Activated B cell treated with CpG ODN at 0.5 μM for 24 hours (primary cell): ENCODE measurements at regions not wholly inside any gene's neighbourhood (a gene's known extent, or its start where the extent isn't known, plus 50 kb on each side); places are given as distances from the start of the nearest gene placed in this dataset.

Source experiments
- ATAC-seq: fragments of 200-7000 bp; cut with Tn5 transposase; one replicate; pipeline ENCODE4 v1.10.0; 2021; ENCODE audit warnings: low read depth, mild to moderate bottlenecking, moderate library complexity
- CTCF ChIA-PET: fragments of 350-600 bp; sonication (Branson Sonifier 250); formaldehyde crosslinking; loops from one replicate; lab custom pipeline; 2021; ENCODE audit warnings: antibody characterized with exemption; lab: Charles Lee
- POLR2A ChIA-PET: fragments of 350-600 bp; sonication (Branson Sonifier 250); formaldehyde crosslinking; loops from one replicate; lab custom pipeline; 2021; ENCODE audit warnings: antibody characterized with exemption; lab: Charles Lee
- DNase-seq: peaks from one replicate; pipeline ENCODE4 v3.0.0; 2022
- H3K27ac Mint-ChIP-seq: one replicate; pipeline ENCODE4 v1.8.0; 2020; ENCODE audit warnings: mixed read lengths
- H3K27me3 Mint-ChIP-seq: one replicate; pipeline ENCODE4 v1.8.0; 2021; ENCODE audit warnings: mixed read lengths
- H3K36me3 Mint-ChIP-seq: one replicate; pipeline ENCODE4 v1.8.0; 2021; ENCODE audit warnings: low read depth, mixed read lengths
- H3K4me1 Mint-ChIP-seq: one replicate; pipeline ENCODE4 v1.8.0; 2021; ENCODE audit warnings: mixed read lengths
- H3K4me3 Mint-ChIP-seq: one replicate; pipeline ENCODE4 v1.8.0; 2020; ENCODE audit warnings: mild to moderate bottlenecking, mixed read lengths
- H3K9me3 Mint-ChIP-seq: one replicate; pipeline ENCODE4 v1.8.0; 2020; ENCODE audit warnings: mixed read lengths
- CTCF ChIP-seq: fragments of 200-600 bp; IDR thresholded peaks from one replicate; pipeline ENCODE4 v1.8.0; 2022; ENCODE audit warnings: antibody characterized with exemption, mild to moderate bottlenecking
- intact Hi-C: fragments of 100-400 bp; cut with micrococcal nuclease; formaldehyde crosslinking; loops from one replicate; pipeline ENCODE4 v1.15.1; 2024

- ATAC-seq (no peak), DNase-seq (no peak)
- Mint-ChIP-seq H3K27me3 (no peaks in the 10 kb centered on the region), H3K4me1 (no peaks in the 10 kb centered on the region), H3K36me3 (no peaks in the 10 kb centered on the region), H3K4me3 (no peak overlapping the region), H3K27ac (no peak overlapping the region), H3K9me3 (peaks cover 3% of the 10 kb centered on the region)
- no peak for TF ChIP-seq CTCF
- ChIA-PET POLR2A (no interaction called here), CTCF (no interaction called here)
- intact Hi-C loops: no loop called here
Observed at GRCh38 chr14:28321475-28322244, 444.9 kb upstream of the FOXG1 start.

GRCh38 chr14:28323366-28323765 is 443.2 kb upstream of the FOXG1 start:
- H3K9me3 Mint-ChIP-seq: peaks cover 3% of the 10 kb centered on the region
- H3K27me3 Mint-ChIP-seq: no peaks in the 10 kb centered on the region
- no peak overlapping the region for H3K27ac Mint-ChIP-seq
- CTCF ChIA-PET: no interaction called here
- H3K4me3 Mint-ChIP-seq: no peak overlapping the region
- H3K4me1 Mint-ChIP-seq: no peaks in the 10 kb centered on the region
- ATAC-seq (no peak), DNase-seq (no peak)
- TF ChIP-seq CTCF: no peak
- POLR2A ChIA-PET: no interaction called here
- intact Hi-C loops: no loop called here
- H3K36me3 Mint-ChIP-seq: no peaks in the 10 kb centered on the region

- no peak overlapping the region for H3K27ac Mint-ChIP-seq
- intact Hi-C loops: no loop called here
- no peak for TF ChIP-seq CTCF
- no peak for ATAC-seq
- H3K36me3 Mint-ChIP-seq: no peaks in the 10 kb centered on the region
- H3K4me1 Mint-ChIP-seq: no peaks in the 10 kb centered on the region
- H3K4me3 Mint-ChIP-seq: no peak overlapping the region
- H3K27me3 Mint-ChIP-seq: no peaks in the 10 kb centered on the region
- DNase-seq: no peak
- peaks cover 3% of the 10 kb centered on the region for H3K9me3 Mint-ChIP-seq
- CTCF ChIA-PET: no interaction called here
- POLR2A ChIA-PET: no interaction called here
Observed at GRCh38 chr14:28323951-28324741, 442.4 kb upstream of the FOXG1 start.

GRCh38 chr14:28340816-28341215 is 425.8 kb upstream of the FOXG1 start:
- no peaks in the 10 kb centered on the region for H3K36me3 Mint-ChIP-seq
- H3K27me3 Mint-ChIP-seq: no peaks in the 10 kb centered on the region
- H3K9me3 Mint-ChIP-seq: peaks cover 3% of the 10 kb centered on the region
- H3K27ac Mint-ChIP-seq: no peak overlapping the region
- CTCF ChIA-PET: no interaction called here
- POLR2A ChIA-PET: no interaction called here
- DNase-seq: no peak
- no peak overlapping the region for H3K4me3 Mint-ChIP-seq
- TF ChIP-seq CTCF: no peak
- intact Hi-C loops: no loop called here
- no peaks in the 10 kb centered on the region for H3K4me1 Mint-ChIP-seq
- no peak for ATAC-seq

- ATAC-seq: no peak
- POLR2A ChIA-PET: no interaction called here
- no peak for TF ChIP-seq CTCF
- Mint-ChIP-seq H3K27me3 (no peaks in the 10 kb centered on the region), H3K9me3 (peaks cover 5% of the 10 kb centered on the region), H3K27ac (no peak overlapping the region), H3K4me3 (no peak overlapping the region), H3K36me3 (no peaks in the 10 kb centered on the region), H3K4me1 (no peaks in the 10 kb centered on the region)
- intact Hi-C loops: no loop called here
- CTCF ChIA-PET: no interaction called here
- DNase-seq: no peak
Observed at GRCh38 chr14:28344381-28344780, 422.2 kb upstream of the FOXG1 start.
